ENCODE measurements at regions not wholly inside any gene's neighbourhood (a gene's known extent, or its start where the extent isn't known, plus 50 kb on each side); places are given as distances from the start of the nearest gene placed in this dataset.

DNA sequence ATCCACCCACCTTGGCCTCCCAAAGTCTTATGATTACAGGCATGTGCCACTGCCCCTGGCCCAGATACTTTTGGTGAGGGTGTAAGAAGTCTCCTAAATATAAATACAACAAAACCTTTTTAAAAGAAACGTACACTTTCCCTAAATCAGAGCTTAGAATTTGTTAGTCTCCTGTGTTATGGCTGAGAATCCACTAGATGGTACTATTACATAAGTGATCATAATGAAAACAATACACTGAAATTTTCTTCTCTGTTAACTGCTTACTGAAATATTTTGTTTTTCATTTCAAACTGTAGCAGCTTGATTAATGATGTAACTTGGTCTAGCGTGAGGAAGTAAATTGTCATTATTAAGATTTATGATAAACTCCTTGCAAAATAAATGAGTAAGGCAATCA, 74.8 kb upstream of the FAM98A start:
- no peak overlapping the region for H3K27ac Mint-ChIP-seq
- H3K4me1 Mint-ChIP-seq, result no peaks in the 10 kb centered on the region
- ChIA-PET CTCF (interaction anchor here (0.9 to 1.7 kb wide), 2 partner anchors 1737 to 1738 kb away, joined by 4 to 5 read pairs; no protein-coding TSS in a partner anchor), POLR2A (no interaction called here)
- no peak for DNase-seq
- H3K27me3 Mint-ChIP-seq, result peaks cover 3% of the 10 kb centered on the region
- H3K36me3 Mint-ChIP-seq (ENCODE audit: low read depth), result no peaks in the 10 kb centered on the region
- peaks cover 3% of the 10 kb centered on the region for H3K9me3 Mint-ChIP-seq
- TF ChIP-seq, protein P1, sequence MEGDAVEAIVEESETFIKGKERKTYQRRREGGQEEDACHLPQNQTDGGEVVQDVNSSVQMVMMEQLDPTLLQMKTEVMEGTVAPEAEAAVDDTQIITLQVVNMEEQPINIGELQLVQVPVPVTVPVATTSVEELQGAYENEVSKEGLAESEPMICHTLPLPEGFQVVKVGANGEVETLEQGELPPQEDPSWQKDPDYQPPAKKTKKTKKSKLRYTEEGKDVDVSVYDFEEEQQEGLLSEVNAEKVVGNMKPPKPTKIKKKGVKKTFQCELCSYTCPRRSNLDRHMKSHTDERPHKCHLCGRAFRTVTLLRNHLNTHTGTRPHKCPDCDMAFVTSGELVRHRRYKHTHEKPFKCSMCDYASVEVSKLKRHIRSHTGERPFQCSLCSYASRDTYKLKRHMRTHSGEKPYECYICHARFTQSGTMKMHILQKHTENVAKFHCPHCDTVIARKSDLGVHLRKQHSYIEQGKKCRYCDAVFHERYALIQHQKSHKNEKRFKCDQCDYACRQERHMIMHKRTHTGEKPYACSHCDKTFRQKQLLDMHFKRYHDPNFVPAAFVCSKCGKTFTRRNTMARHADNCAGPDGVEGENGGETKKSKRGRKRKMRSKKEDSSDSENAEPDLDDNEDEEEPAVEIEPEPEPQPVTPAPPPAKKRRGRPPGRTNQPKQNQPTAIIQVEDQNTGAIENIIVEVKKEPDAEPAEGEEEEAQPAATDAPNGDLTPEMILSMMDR (IDR thresholded peaks at IDR 0.05), result no peak
- intact Hi-C loops (cut with micrococcal nuclease), result no loop called here
- H3K4me3 Mint-ChIP-seq, result no peak overlapping the region
- ATAC-seq (ENCODE audit: low read depth), result no peak

DNA sequence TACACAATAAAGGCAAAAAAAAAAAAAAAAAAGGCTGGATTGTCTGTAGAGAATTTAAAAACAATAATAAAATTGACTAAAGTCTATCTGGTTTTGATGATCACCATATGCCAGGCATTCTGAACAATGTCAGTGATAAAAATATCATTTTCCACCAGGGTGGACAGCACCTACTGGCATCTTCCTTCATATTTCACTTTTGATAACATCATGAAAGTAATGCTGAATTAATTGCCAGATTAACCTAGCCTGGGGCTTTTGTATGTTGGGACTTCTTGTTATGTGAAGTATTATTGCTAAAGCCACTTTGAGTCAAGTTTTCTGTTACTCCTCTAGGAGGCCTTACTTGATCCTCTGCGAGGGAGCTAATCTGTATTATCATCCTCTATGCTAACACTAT, 73.8 kb upstream of the FAM98A start:
- H3K36me3 Mint-ChIP-seq (ENCODE audit: low read depth), result no peaks in the 10 kb centered on the region
- no peaks in the 10 kb centered on the region for H3K4me1 Mint-ChIP-seq
- DNase-seq (no peak), ATAC-seq (ENCODE audit: low read depth) (no peak)
- H3K9me3 Mint-ChIP-seq, result peaks cover 3% of the 10 kb centered on the region
- ChIA-PET POLR2A (no interaction called here), CTCF (no interaction called here)
- intact Hi-C loops (cut with micrococcal nuclease), result no loop called here
- TF ChIP-seq, protein P1 (IDR thresholded peaks at IDR 0.05), result no peak
- peaks cover 3% of the 10 kb centered on the region for H3K27me3 Mint-ChIP-seq
- no peak overlapping the region for H3K4me3 Mint-ChIP-seq
- no peak overlapping the region for H3K27ac Mint-ChIP-seq

DNA sequence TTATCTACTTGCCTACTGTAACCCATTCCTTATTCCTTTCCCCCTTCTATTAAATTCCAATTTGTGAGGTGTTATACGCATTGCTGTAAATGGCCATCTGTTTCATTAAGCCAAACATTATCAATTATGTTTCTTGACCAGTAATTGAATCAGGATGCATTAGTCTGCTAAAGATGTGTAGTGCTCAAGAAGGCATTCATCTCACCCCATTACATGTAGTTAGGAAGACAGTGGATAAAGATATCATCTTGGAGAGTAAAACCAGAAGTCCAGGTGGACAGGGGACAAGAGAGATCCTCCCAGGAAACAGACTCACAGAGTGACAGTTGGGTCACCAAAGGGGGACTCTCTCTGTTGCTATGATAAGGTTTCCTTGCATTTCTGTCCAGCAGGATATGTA, 73.3 kb upstream of the FAM98A start:
- H3K4me1 Mint-ChIP-seq, result no peaks in the 10 kb centered on the region
- H3K27ac Mint-ChIP-seq, result no peak overlapping the region
- intact Hi-C loops (cut with micrococcal nuclease), result no loop called here
- H3K4me3 Mint-ChIP-seq, result no peak overlapping the region
- TF ChIP-seq, protein P1 (IDR thresholded peaks at IDR 0.05), result no peak
- POLR2A ChIA-PET, result no interaction called here
- peaks cover 3% of the 10 kb centered on the region for H3K27me3 Mint-ChIP-seq
- no peaks in the 10 kb centered on the region for H3K36me3 Mint-ChIP-seq (ENCODE audit: low read depth)
- no peak for DNase-seq
- no peak for ATAC-seq (ENCODE audit: low read depth)
- CTCF ChIA-PET, result no interaction called here
- H3K9me3 Mint-ChIP-seq, result peaks cover 3% of the 10 kb centered on the region

DNA sequence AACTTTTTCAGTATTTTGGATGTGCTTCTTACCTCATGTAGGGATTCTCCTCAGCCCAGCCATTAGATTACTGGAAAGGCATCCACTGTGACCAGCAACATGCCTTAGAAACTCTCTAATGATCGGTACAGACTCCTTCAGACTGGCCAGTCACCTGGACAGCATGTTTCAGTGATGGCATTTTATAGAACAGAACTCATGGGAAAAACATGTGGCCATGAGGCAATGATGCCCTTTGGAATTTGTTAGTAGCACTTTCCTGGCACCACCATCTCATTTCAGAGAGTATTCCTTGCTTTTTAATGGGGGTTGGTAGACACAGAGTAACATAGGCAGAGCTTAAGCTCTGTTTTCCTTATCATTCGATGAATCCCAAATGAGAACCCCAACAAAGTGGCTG, 72.1 kb upstream of the FAM98A start:
- Mint-ChIP-seq H3K27me3 (peaks cover 3% of the 10 kb centered on the region), H3K4me1 (no peaks in the 10 kb centered on the region), H3K4me3 (no peak overlapping the region), H3K27ac (no peak overlapping the region), H3K36me3 (ENCODE audit: low read depth) (no peaks in the 10 kb centered on the region), H3K9me3 (peaks cover 4% of the 10 kb centered on the region)
- ATAC-seq (ENCODE audit: low read depth) (no peak), DNase-seq (no peak)
- TF ChIP-seq, protein P1 (IDR thresholded peaks at IDR 0.05), result no peak
- POLR2A ChIA-PET, result no interaction called here
- CTCF ChIA-PET, result no interaction called here
- intact Hi-C loops (cut with micrococcal nuclease), result no loop called here

DNA sequence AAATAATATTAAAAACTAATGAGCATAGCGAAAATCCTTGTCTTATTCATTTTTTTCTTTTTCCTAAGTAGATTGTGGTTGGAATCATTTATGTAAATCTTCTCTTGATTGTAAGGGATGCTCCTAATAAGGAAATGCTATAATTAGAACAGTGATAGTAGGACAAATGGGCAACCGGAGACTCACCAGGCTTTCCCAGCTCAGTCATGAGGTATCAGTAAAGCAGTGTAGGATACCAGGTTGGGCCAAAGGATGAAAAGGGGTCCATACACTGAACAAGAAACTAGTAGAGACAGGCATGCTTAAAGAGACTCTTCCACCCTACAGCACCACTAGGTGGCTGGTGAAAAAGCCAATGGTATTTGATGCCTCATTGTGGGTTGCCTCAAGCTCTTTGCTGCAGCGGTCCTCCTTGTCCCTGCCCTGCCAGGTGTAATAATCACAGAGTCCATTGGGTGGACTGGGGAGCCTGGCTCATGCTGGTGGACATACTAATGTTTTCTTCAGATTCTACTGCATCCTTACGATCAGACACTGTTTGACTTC, 71.4 kb upstream of the FAM98A start:
- Mint-ChIP-seq H3K36me3 (ENCODE audit: low read depth) (no peaks in the 10 kb centered on the region), H3K27me3 (peaks cover 3% of the 10 kb centered on the region), H3K4me3 (no peak overlapping the region), H3K9me3 (peaks cover 10% of the 10 kb centered on the region), H3K27ac (no peak overlapping the region), H3K4me1 (no peaks in the 10 kb centered on the region)
- CTCF ChIA-PET, result no interaction called here
- intact Hi-C loops (cut with micrococcal nuclease), result no loop called here
- DNase-seq (no peak), ATAC-seq (ENCODE audit: low read depth) (no peak)
- POLR2A ChIA-PET, result no interaction called here
- TF ChIP-seq, protein P1 (IDR thresholded peaks at IDR 0.05), result no peak

Measured in activated B cell treated with CpG ODN at 0.5 μM for 24 hours (primary cell).